ENCODE measurements at regions not wholly inside any gene's neighbourhood (a gene's known extent, or its start where the extent isn't known, plus 50 kb on each side); places are given as distances from the start of the nearest gene placed in this dataset.

GRCh38 chr5:101843055-101843454 lies 453.0 kb downstream of the SLCO4C1 start:
- no peaks in the 10 kb centered on the region for H3K4me1 Mint-ChIP-seq
- DNase-seq: no peak

GRCh38 chr5:101838435-101838834 lies 457.6 kb downstream of the SLCO4C1 start:
- DNase-seq: no peak
- no peak overlapping the region for H3K4me3 Mint-ChIP-seq
- H3K27ac Mint-ChIP-seq: no peak overlapping the region
- TF ChIP-seq CTCF (IDR thresholded peaks at IDR 0.05): no peak
- H3K27me3 Mint-ChIP-seq (ENCODE audit: low read depth, poor library complexity): no peaks in the 10 kb centered on the region
- H3K36me3 Mint-ChIP-seq (ENCODE audit: low read depth): no peaks in the 10 kb centered on the region
- H3K4me1 Mint-ChIP-seq: no peaks in the 10 kb centered on the region
- no peaks in the 10 kb centered on the region for H3K9me3 Mint-ChIP-seq

More at GRCh38 chr5:101843055-101843454, 453.0 kb downstream of the SLCO4C1 start:
- H3K9me3 Mint-ChIP-seq: no peaks in the 10 kb centered on the region
- peaks cover 2% of the 10 kb centered on the region for H3K27me3 Mint-ChIP-seq (ENCODE audit: low read depth, poor library complexity)
- no peak for TF ChIP-seq CTCF (IDR thresholded peaks at IDR 0.05)
- no peak overlapping the region for H3K4me3 Mint-ChIP-seq
- H3K27ac Mint-ChIP-seq: no peak overlapping the region
- H3K36me3 Mint-ChIP-seq (ENCODE audit: low read depth): no peaks in the 10 kb centered on the region

GRCh38 chr5:101829255-101829654 lies 466.8 kb downstream of the SLCO4C1 start:
- no peaks in the 10 kb centered on the region for H3K27me3 Mint-ChIP-seq (ENCODE audit: low read depth, poor library complexity)

GRCh38 chr5:101811466-101811865 lies 484.6 kb downstream of the SLCO4C1 start:
- no peak for DNase-seq
- peaks cover 4% of the 10 kb centered on the region for H3K27me3 Mint-ChIP-seq (ENCODE audit: low read depth, poor library complexity)
- H3K9me3 Mint-ChIP-seq: no peaks in the 10 kb centered on the region
- no peak overlapping the region for H3K27ac Mint-ChIP-seq
- TF ChIP-seq CTCF (IDR thresholded peaks at IDR 0.05): no peak
- no peaks in the 10 kb centered on the region for H3K36me3 Mint-ChIP-seq (ENCODE audit: low read depth)
- no peaks in the 10 kb centered on the region for H3K4me1 Mint-ChIP-seq
- H3K4me3 Mint-ChIP-seq: no peak overlapping the region

More at GRCh38 chr5:101829255-101829654, 466.8 kb downstream of the SLCO4C1 start:
- Mint-ChIP-seq H3K27ac (no peak overlapping the region), H3K4me3 (no peak overlapping the region), H3K9me3 (peaks cover 20% of the 10 kb centered on the region), H3K36me3 (ENCODE audit: low read depth) (no peaks in the 10 kb centered on the region), H3K4me1 (no peaks in the 10 kb centered on the region)
- no peak for DNase-seq
- no peak for TF ChIP-seq CTCF (IDR thresholded peaks at IDR 0.05)

GRCh38 chr5:101806410-101806809 lies 489.7 kb downstream of the SLCO4C1 start:
- Mint-ChIP-seq H3K27ac (no peak overlapping the region), H3K9me3 (no peaks in the 10 kb centered on the region)

More at GRCh38 chr5:101806410-101806809, 489.7 kb downstream of the SLCO4C1 start:
- Mint-ChIP-seq H3K4me1 (no peaks in the 10 kb centered on the region), H3K36me3 (ENCODE audit: low read depth) (no peaks in the 10 kb centered on the region), H3K27me3 (ENCODE audit: low read depth, poor library complexity) (peaks cover 4% of the 10 kb centered on the region), H3K4me3 (no peak overlapping the region)
- no peak for DNase-seq
- no peak for TF ChIP-seq CTCF (IDR thresholded peaks at IDR 0.05)

Measured in nephron progenitor cell (in vitro differentiated cells).